IMR-90 (cell line): ENCODE measurements at regions not wholly inside any gene's neighbourhood (a gene's known extent, or its start where the extent isn't known, plus 50 kb on each side); places are given as distances from the start of the nearest gene placed in this dataset.

Source experiments
- ATAC-seq: fragments of 200-7000 bp; cut with Tn5 transposase; 2 replicates; pipeline ENCODE4 v1.9.1; 2020; ENCODE audit warnings: low read depth, mild to moderate bottlenecking, moderate library complexity
- BruUV-seq: library from RNA; stranded (reverse); fragments of 400-500 nt; replicated peaks from 2 replicates; lab custom pipeline; 2021; lab: Mats Ljungman, UMichigan
- CTCF ChIA-PET: fragments of 300-600 bp; formaldehyde crosslinking; extraction: SDS; loops from one replicate; lab custom pipeline; 2021; ENCODE audit warnings: antibody characterized with exemption; lab: Yijun Ruan, JAX
- POLR2A ChIA-PET: fragments of 300-600 bp; sonication (Branson Sonifier 250); formaldehyde crosslinking; loops from one replicate; lab custom pipeline; 2022; ENCODE audit warnings: antibody characterized with exemption; ENCODE audit not compliant: unreplicated experiment; lab: Charles Lee
- DNase-seq: peaks from one replicate; pipeline ENCODE4 v3.0.0; 2013
- H2AFZ ChIP-seq: replicated peaks from 2 replicates; pipeline ENCODE3; 2013; ENCODE audit warnings: low read length, mild to moderate bottlenecking; ENCODE audit not compliant: poor library complexity
- H2AK5ac ChIP-seq: 2 replicates; pipeline ENCODE4 v1.6.1; 2013; ENCODE audit warnings: low read depth, low read length, inconsistent platforms
- H2AK9ac ChIP-seq: replicated peaks from 2 replicates; pipeline ENCODE3; 2013; ENCODE audit warnings: mild to moderate bottlenecking, low read depth, low read length, moderate library complexity; ENCODE audit not compliant: poor library complexity
- H2BK120ac ChIP-seq: 2 replicates; pipeline ENCODE4 v1.6.1; 2013; ENCODE audit warnings: low read depth, low read length, inconsistent platforms
- H2BK15ac ChIP-seq: 3 replicates; pipeline ENCODE4 v1.6.1; 2013; ENCODE audit warnings: low read depth, low read length, inconsistent platforms
- H2BK20ac ChIP-seq: 2 replicates; pipeline ENCODE4 v1.6.1; 2013; ENCODE audit warnings: low read depth, mild to moderate bottlenecking, inconsistent platforms, low read length, moderate library complexity
- H2BK5ac ChIP-seq: 2 replicates; pipeline ENCODE4 v1.6.1; 2013; ENCODE audit warnings: mild to moderate bottlenecking, low read depth, low read length, inconsistent platforms; ENCODE audit not compliant: poor library complexity, severe bottlenecking
- H3K14ac ChIP-seq: replicated peaks from 2 replicates; pipeline ENCODE4 v1.6.1; 2013; ENCODE audit warnings: low read depth, low read length, inconsistent platforms
- H3K18ac ChIP-seq: 2 replicates; pipeline ENCODE4 v1.6.1; 2013; ENCODE audit warnings: low read depth, low read length, control low read depth
- H3K23ac ChIP-seq: 2 replicates; pipeline ENCODE4 v1.6.1; 2013; ENCODE audit warnings: low read depth, low read length, inconsistent platforms
- H3K27ac ChIP-seq: 2 replicates; pipeline ENCODE4 v1.5.1; 2013; ENCODE audit warnings: mild to moderate bottlenecking, control low read depth, low read length; ENCODE audit not compliant: insufficient read depth
- H3K27me3 ChIP-seq: 2 replicates; pipeline ENCODE4 v1.6.1; 2013; ENCODE audit warnings: low read length; ENCODE audit not compliant: control insufficient read depth, insufficient read depth
- H3K36me3 ChIP-seq: 2 replicates; pipeline ENCODE4 v1.6.1; 2013; ENCODE audit warnings: low read length, mixed read lengths; ENCODE audit not compliant: control insufficient read depth, insufficient read depth
- H3K4ac ChIP-seq: 2 replicates; pipeline ENCODE4 v1.6.1; 2013; ENCODE audit warnings: low read depth, low read length, inconsistent platforms
- H3K4me1 ChIP-seq: 2 replicates; pipeline ENCODE4 v1.6.1; 2013; ENCODE audit warnings: low read length, mixed read lengths; ENCODE audit not compliant: control insufficient read depth, insufficient read depth
- H3K4me2 ChIP-seq: 2 replicates; pipeline ENCODE4 v1.6.1; 2013; ENCODE audit warnings: low read depth, mild to moderate bottlenecking, control low read depth, low read length, moderate library complexity
- H3K4me3 ChIP-seq: 2 replicates; pipeline ENCODE4 v1.5.1; 2013; ENCODE audit warnings: low read depth, mild to moderate bottlenecking, control low read depth, low read length, moderate library complexity; ENCODE audit not compliant: insufficient read depth
- H3K56ac ChIP-seq: 2 replicates; pipeline ENCODE4 v1.6.1; 2013; ENCODE audit warnings: low read length, inconsistent platforms; ENCODE audit not compliant: insufficient read depth; ENCODE audit errors: extremely low read depth
- H3K79me1 ChIP-seq, 2 experiments: 2 replicates each; pipeline ENCODE4 v1.6.1; 2013; ENCODE audit warnings: low read length in 2 of 2, inconsistent platforms in 1 of 2, low read depth in 1 of 2
- H3K9ac ChIP-seq: 2 replicates; pipeline ENCODE4 v1.6.1; 2013; ENCODE audit warnings: low read depth, low read length, control low read depth
- H3K9me1 ChIP-seq: 2 replicates; pipeline ENCODE4 v1.6.1; 2013; ENCODE audit warnings: low read length, inconsistent platforms; ENCODE audit not compliant: insufficient read depth
- H3K9me3 ChIP-seq: 2 replicates; pipeline ENCODE4 v1.6.1; 2013; ENCODE audit warnings: low read length; ENCODE audit not compliant: control insufficient read depth, insufficient read depth
- H4K20me1 ChIP-seq: 2 replicates; pipeline ENCODE4 v1.6.1; 2013; ENCODE audit warnings: low read length, inconsistent platforms; ENCODE audit not compliant: insufficient read depth
- H4K5ac ChIP-seq: 2 replicates; pipeline ENCODE4 v1.6.1; 2013; ENCODE audit warnings: mild to moderate bottlenecking, low read depth, low read length, control low read depth
- H4K8ac ChIP-seq, 2 experiments: 2 replicates each; pipeline ENCODE4 v1.6.1; 2013; ENCODE audit warnings: low read depth in 2 of 2, low read length in 2 of 2, control low read depth in 1 of 2, inconsistent platforms in 1 of 2
- H4K91ac ChIP-seq: 2 replicates; pipeline ENCODE4 v1.6.1; 2013; ENCODE audit warnings: low read depth, low read length, inconsistent platforms; ENCODE audit not compliant: insufficient read depth
- BHLHE40 ChIP-seq: fragments of 150-350 bp; IDR thresholded peaks from 2 replicates; pipeline ENCODE4 v1.6.1; 2016; ENCODE audit warnings: mild to moderate bottlenecking, low read depth, low read length
- CEBPB ChIP-seq: IDR thresholded peaks from 2 replicates; pipeline ENCODE4 v1.6.1; 2012; ENCODE audit warnings: low read depth, low read length, improper control_type of control experiment
- CHD1 ChIP-seq: IDR thresholded peaks from 2 replicates; pipeline ENCODE4 v1.6.1; 2012; ENCODE audit warnings: low read depth, low read length, improper control_type of control experiment
- FOS ChIP-seq: fragments of 150-350 bp; IDR thresholded peaks from 2 replicates; pipeline ENCODE4 v1.6.1; 2016; ENCODE audit warnings: low read depth, low read length
- MAFK ChIP-seq: IDR thresholded peaks from 2 replicates; pipeline ENCODE4 v1.6.1; 2012; ENCODE audit warnings: low read depth, low read length, improper control_type of control experiment
- MAZ ChIP-seq: IDR thresholded peaks from 2 replicates; pipeline ENCODE4 v1.6.1; 2012; ENCODE audit warnings: low read depth, mild to moderate bottlenecking, low read length, improper control_type of control experiment, moderate library complexity, borderline replicate concordance
- MXI1 ChIP-seq: IDR thresholded peaks from 2 replicates; pipeline ENCODE4 v1.6.1; 2012; ENCODE audit warnings: low read depth, mild to moderate bottlenecking, low read length, moderate library complexity, borderline replicate concordance
- NFE2L2 ChIP-seq: fragments of 150-350 bp; IDR thresholded peaks from 2 replicates; pipeline ENCODE4 v1.6.1; 2016; ENCODE audit warnings: low read depth, mild to moderate bottlenecking, low read length
- POLR2A ChIP-seq: IDR thresholded peaks from 2 replicates; pipeline ENCODE4 v1.6.1; 2012; ENCODE audit warnings: mild to moderate bottlenecking, low read depth, low read length
- RAD21 ChIP-seq: IDR thresholded peaks from 2 replicates; pipeline ENCODE4 v1.6.1; 2012; ENCODE audit warnings: low read length, improper control_type of control experiment
- RCOR1 ChIP-seq: IDR thresholded peaks from 2 replicates; pipeline ENCODE4 v1.6.1; 2012; ENCODE audit warnings: mild to moderate bottlenecking, low read length, improper control_type of control experiment; ENCODE audit not compliant: insufficient replicate concordance
- RFX5 ChIP-seq: IDR thresholded peaks from 2 replicates; pipeline ENCODE4 v1.8.0; 2012; ENCODE audit warnings: low read depth, mild to moderate bottlenecking, low read length, moderate library complexity
- SMC3 ChIP-seq: fragments of 150-350 bp; IDR thresholded peaks from 2 replicates; pipeline ENCODE4 v1.6.1; 2016; ENCODE audit warnings: low read depth, mild to moderate bottlenecking, antibody characterized with exemption, low read length, moderate library complexity
- USF2 ChIP-seq: fragments of 150-350 bp; IDR thresholded peaks from 2 replicates; pipeline ENCODE4 v1.6.1; 2017; ENCODE audit warnings: mild to moderate bottlenecking, antibody characterized with exemption, low read length, low read depth
- WGBS, 2 experiments: methylation state at CpG; one replicate each; pipeline versions ENCODE4 v1.1.5 to v1.1.7; 2013; ENCODE audit warnings: missing lambda C conversion rate in 2 of 2; ENCODE audit not compliant: insufficient read length in 1 of 2; ENCODE audit errors: extremely low coverage in 2 of 2; 5-methylcytosine and 5-hydroxymethylcytosine counted together
- dilution Hi-C: fragments of 300-500 bp; cut with HindIII; formaldehyde crosslinking; loops from one replicate; pipeline ENCODE4 v1.14.3; 2018; ENCODE audit warnings: low sequenced_read_pairs; ENCODE audit not compliant: unreplicated experiment
- in situ Hi-C: fragments of 300-500 bp; cut with MboI; formaldehyde crosslinking; loops from 3 replicates; pipeline ENCODE4 v1.14.3; 2019; ENCODE audit warnings: low sequenced_read_pairs, inconsistent platforms, mixed read lengths
- intact Hi-C: fragments of 100-400 bp; cut with micrococcal nuclease; formaldehyde crosslinking; loops from 2 replicates; pipeline ENCODE4 v1.10.0; 2022
- TF ChIP-seq, protein P1 (sequence below): conservative IDR thresholded peaks from 2 replicates; pipeline ENCODE4 v1.5.1; 2012; ENCODE audit warnings: mild to moderate bottlenecking, low read depth, low read length, improper control_type of control experiment
- TF ChIP-seq, protein P2 (sequence below): fragments of 150-350 bp; IDR thresholded peaks from 2 replicates; pipeline ENCODE4 v1.6.1; 2016; ENCODE audit warnings: low read depth, mild to moderate bottlenecking, low read length, moderate library complexity, borderline replicate concordance

DNA sequence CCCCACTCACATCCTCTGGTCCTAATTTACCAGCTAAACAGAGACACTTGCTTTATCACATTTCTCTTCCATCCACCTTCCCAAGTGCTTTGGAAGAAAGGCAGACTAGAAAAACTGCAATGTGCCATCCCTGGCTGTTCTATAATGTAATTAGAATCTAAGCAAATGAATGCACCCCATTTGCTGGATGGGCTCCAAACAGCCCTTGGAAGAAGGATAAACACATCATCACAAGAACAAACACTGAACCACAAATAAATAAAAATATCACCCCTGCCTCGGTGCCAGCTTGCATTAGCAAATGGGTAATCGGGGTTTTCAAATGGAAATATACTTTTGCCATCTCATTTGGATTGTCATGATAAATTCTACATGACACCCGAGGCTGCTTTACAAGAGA is 296.6 kb upstream of the ISX start:
- Histone ChIP-seq H3K4me1 (no peaks in the 10 kb centered on the region), H2BK20ac (no peak overlapping the region), H4K5ac (no peak overlapping the region), H4K8ac (no peak overlapping the region), H2BK5ac (no peak overlapping the region), H3K56ac (no peak overlapping the region), H2BK15ac (no peak overlapping the region), H3K4ac (no peak overlapping the region), H3K4me2 (no peak overlapping the region), H2BK120ac (no peak overlapping the region), H3K36me3 (no peaks in the 10 kb centered on the region), H3K27me3 (no peaks in the 10 kb centered on the region), H3K9ac (no peak overlapping the region), H2AK5ac (no peak overlapping the region), H3K9me1 (no peaks in the 10 kb centered on the region), H2AFZ (no peak overlapping the region), H3K14ac (no peak overlapping the region), H4K91ac (no peak overlapping the region), H2AK9ac (no peak overlapping the region), H3K9me3 (peaks cover 24% of the 10 kb centered on the region), H3K18ac (no peak overlapping the region), H3K79me1 (no peaks in the 10 kb centered on the region), H4K20me1 (no peaks in the 10 kb centered on the region), H3K23ac (no peak overlapping the region), H3K27ac (no peak overlapping the region), H3K4me3 (no peak overlapping the region)
- POLR2A ChIA-PET, result no interaction called here
- dilution Hi-C loops, result no loop called here
- no CpG with 5 or more reads among the region's 3 CpGs for WGBS, 2 experiments
- ATAC-seq (no peak), DNase-seq (no peak)
- in situ Hi-C loops, result no loop called here
- intact Hi-C loops, result no loop called here
- CTCF ChIA-PET, result no interaction called here
- no TSS peak for BruUV-seq
- TF ChIP-seq RAD21 (no peak), RFX5 (no peak), USF2 (no peak), BHLHE40 (no peak), MXI1 (no peak), MAFK (no peak), NFE2L2 (no peak), POLR2A (no peak), FOS (no peak), CHD1 (no peak), RCOR1 (no peak), CEBPB (no peak), MAZ (no peak), SMC3 (no peak)
- TF ChIP-seq, protein P1, sequence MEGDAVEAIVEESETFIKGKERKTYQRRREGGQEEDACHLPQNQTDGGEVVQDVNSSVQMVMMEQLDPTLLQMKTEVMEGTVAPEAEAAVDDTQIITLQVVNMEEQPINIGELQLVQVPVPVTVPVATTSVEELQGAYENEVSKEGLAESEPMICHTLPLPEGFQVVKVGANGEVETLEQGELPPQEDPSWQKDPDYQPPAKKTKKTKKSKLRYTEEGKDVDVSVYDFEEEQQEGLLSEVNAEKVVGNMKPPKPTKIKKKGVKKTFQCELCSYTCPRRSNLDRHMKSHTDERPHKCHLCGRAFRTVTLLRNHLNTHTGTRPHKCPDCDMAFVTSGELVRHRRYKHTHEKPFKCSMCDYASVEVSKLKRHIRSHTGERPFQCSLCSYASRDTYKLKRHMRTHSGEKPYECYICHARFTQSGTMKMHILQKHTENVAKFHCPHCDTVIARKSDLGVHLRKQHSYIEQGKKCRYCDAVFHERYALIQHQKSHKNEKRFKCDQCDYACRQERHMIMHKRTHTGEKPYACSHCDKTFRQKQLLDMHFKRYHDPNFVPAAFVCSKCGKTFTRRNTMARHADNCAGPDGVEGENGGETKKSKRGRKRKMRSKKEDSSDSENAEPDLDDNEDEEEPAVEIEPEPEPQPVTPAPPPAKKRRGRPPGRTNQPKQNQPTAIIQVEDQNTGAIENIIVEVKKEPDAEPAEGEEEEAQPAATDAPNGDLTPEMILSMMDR, result no peak
- TF ChIP-seq, protein P2, sequence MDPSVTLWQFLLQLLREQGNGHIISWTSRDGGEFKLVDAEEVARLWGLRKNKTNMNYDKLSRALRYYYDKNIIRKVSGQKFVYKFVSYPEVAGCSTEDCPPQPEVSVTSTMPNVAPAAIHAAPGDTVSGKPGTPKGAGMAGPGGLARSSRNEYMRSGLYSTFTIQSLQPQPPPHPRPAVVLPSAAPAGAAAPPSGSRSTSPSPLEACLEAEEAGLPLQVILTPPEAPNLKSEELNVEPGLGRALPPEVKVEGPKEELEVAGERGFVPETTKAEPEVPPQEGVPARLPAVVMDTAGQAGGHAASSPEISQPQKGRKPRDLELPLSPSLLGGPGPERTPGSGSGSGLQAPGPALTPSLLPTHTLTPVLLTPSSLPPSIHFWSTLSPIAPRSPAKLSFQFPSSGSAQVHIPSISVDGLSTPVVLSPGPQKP, result no peak
